Gastroesophageal sphincter (tissue), 3 donors: ENCODE measurements at regions not wholly inside any gene's neighbourhood (a gene's known extent, or its start where the extent isn't known, plus 50 kb on each side); places are given as distances from the start of the nearest gene placed in this dataset.

Source experiments
- EP300 ChIP-seq: sonication (generic); formaldehyde crosslinking; IDR thresholded peaks from one replicate; pipeline ENCODE4 v1.6.1; 2017; ENCODE audit warnings: antibody characterized with exemption, mild to moderate bottlenecking
- POLR2A ChIP-seq, 2 donors: fragments of 450-650 bp; IDR thresholded peaks; one replicate each; pipeline ENCODE4 v1.6.1; 2017; ENCODE audit warnings: antibody characterized with exemption in 2 of 2, mild to moderate bottlenecking in 2 of 2, moderate library complexity in 1 of 2
- POLR2AphosphoS5 ChIP-seq: sonication (generic); formaldehyde crosslinking; IDR thresholded peaks from one replicate; pipeline ENCODE4 v1.6.1; 2017; ENCODE audit warnings: antibody characterized with exemption
- TF ChIP-seq, protein P1 (sequence below), 4 experiments: fragments of 200-600 bp in 2 of 4; fragments of 450-650 bp in 2 of 4; sonication (generic) in 1 of 4; IDR thresholded peaks; one replicate each; pipeline ENCODE4 v1.5.1; 2017 to 2019; ENCODE audit warnings: antibody characterized with exemption in 4 of 4, mild to moderate bottlenecking in 2 of 4, moderate library complexity in 2 of 4

GRCh38 chr9:87189006-87189405 lies 241.7 kb upstream of the GAS1 start:
- TF ChIP-seq, protein P1, sequence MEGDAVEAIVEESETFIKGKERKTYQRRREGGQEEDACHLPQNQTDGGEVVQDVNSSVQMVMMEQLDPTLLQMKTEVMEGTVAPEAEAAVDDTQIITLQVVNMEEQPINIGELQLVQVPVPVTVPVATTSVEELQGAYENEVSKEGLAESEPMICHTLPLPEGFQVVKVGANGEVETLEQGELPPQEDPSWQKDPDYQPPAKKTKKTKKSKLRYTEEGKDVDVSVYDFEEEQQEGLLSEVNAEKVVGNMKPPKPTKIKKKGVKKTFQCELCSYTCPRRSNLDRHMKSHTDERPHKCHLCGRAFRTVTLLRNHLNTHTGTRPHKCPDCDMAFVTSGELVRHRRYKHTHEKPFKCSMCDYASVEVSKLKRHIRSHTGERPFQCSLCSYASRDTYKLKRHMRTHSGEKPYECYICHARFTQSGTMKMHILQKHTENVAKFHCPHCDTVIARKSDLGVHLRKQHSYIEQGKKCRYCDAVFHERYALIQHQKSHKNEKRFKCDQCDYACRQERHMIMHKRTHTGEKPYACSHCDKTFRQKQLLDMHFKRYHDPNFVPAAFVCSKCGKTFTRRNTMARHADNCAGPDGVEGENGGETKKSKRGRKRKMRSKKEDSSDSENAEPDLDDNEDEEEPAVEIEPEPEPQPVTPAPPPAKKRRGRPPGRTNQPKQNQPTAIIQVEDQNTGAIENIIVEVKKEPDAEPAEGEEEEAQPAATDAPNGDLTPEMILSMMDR (IDR thresholded peaks at IDR 0.05), result no peak
- TF ChIP-seq POLR2A (IDR thresholded peaks at IDR 0.05) (no peak), EP300 (no peak), POLR2AphosphoS5 (no peak)
